Esophagus muscularis mucosa (tissue), 4 donors: ENCODE measurements at regions not wholly inside any gene's neighbourhood (a gene's known extent, or its start where the extent isn't known, plus 50 kb on each side); places are given as distances from the start of the nearest gene placed in this dataset.

Experiments used
- DNase-seq: peaks from one replicate; pipeline ENCODE4 v3.0.0-alpha.2; 2017; ENCODE audit errors: extremely low spot score
- H3K27ac ChIP-seq, 4 donors: fragments of 200-600 bp; sonication (generic); replicated peaks in 1 of 4; 1 replicate in 3 of 4; 2 replicates in 1 of 4; pipeline ENCODE4 v1.5.1; 2016 to 2019; ENCODE audit warnings: mild to moderate bottlenecking in 1 of 4
- H3K27me3 ChIP-seq, 4 donors: fragments of 200-600 bp; sonication (generic); one replicate each; pipeline versions ENCODE4 v1.5.1 to v1.6.0; 2016 to 2019
- H3K36me3 ChIP-seq, 4 donors: fragments of 200-600 bp; sonication (generic); one replicate each; pipeline ENCODE4 v1.5.1; 2016 to 2019
- H3K4me1 ChIP-seq, 4 donors: fragments of 200-600 bp; sonication (generic); one replicate each; pipeline ENCODE4 v1.5.1; 2016 to 2019
- H3K4me3 ChIP-seq, 4 donors: fragments of 200-600 bp; sonication (generic); 1 replicate in 2 of 4; 2 replicates in 2 of 4; pipeline ENCODE4 v1.5.1; 2016 to 2019; ENCODE audit warnings: mild to moderate bottlenecking in 4 of 4, moderate library complexity in 1 of 4
- H3K9me3 ChIP-seq, 4 donors: fragments of 200-600 bp; sonication (generic); 1 replicate in 3 of 4; 2 replicates in 1 of 4; pipeline ENCODE4 v1.5.1; 2016 to 2019
- CTCF ChIP-seq, 3 experiments: fragments of 200-600 bp in 2 of 3; fragments of 450-650 bp in 1 of 3; sonication (generic) in 2 of 3; IDR thresholded peaks; one replicate each; pipeline ENCODE4 v1.5.1; 2017 to 2019; ENCODE audit warnings: antibody characterized with exemption in 3 of 3, mild to moderate bottlenecking in 2 of 3, moderate library complexity in 1 of 3
- EP300 ChIP-seq: sonication (generic); formaldehyde crosslinking; IDR thresholded peaks from one replicate; pipeline ENCODE4 v1.6.1; 2017; ENCODE audit warnings: antibody characterized with exemption
- POLR2A ChIP-seq: fragments of 450-650 bp; IDR thresholded peaks from one replicate; pipeline ENCODE4 v1.6.1; 2017; ENCODE audit warnings: antibody characterized with exemption, moderate library complexity, mild to moderate bottlenecking, low read depth
- POLR2AphosphoS5 ChIP-seq, 2 donors: sonication (generic); formaldehyde crosslinking; IDR thresholded peaks; one replicate each; pipeline ENCODE4 v1.6.1; 2017; ENCODE audit warnings: antibody characterized with exemption in 2 of 2
- WGBS: methylation state at CpG from one replicate; pipeline ENCODE4 v1.1.5; 2018; 5-methylcytosine and 5-hydroxymethylcytosine counted together
- intact Hi-C: fragments of 100-400 bp; cut with DNase I; formaldehyde crosslinking; loops from one replicate; pipeline ENCODE4 v1.15.1; 2023

DNA sequence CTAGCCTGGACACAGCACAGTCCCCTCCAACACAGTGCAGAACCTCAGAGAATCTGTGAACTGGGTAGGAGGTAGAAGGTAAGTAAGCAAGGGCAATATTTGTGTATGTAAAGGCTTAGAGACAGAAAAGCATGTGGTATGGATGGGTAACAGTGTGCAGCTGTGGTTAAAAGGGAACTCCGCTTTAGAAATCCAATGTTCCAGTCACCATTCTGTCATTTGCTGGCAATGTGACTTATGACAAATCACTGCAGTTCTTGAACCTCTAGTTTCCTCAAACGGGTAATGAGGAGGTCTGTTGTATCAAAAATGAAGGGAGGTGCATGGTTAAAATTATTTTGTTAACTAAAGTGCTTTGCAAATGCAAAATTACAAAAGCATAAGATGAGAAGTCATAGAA lies 125.5 kb upstream of the IFNE start:
- intact Hi-C loops: no loop called here
- Histone ChIP-seq H3K4me1 (no peaks in the 10 kb centered on the region), H3K27ac (no peak overlapping the region), H3K9me3 (no peaks in the 10 kb centered on the region), H3K36me3 (no peaks in the 10 kb centered on the region), H3K4me3 (no peak overlapping the region), H3K27me3 (no peaks in the 10 kb centered on the region)
- DNase-seq: no peak
- TF ChIP-seq POLR2AphosphoS5 (IDR thresholded peaks at IDR 0.05) (no peak), CTCF (IDR thresholded peaks at IDR 0.05) (no peak), POLR2A (no peak), EP300 (no peak)
- 63% methylated on average over 2 of the region's 2 CpGs for WGBS

- H3K27ac ChIP-seq: no peak overlapping the region
- H3K27me3 ChIP-seq: no peaks in the 10 kb centered on the region
- H3K36me3 ChIP-seq: no peaks in the 10 kb centered on the region
- 78% methylated on average over 5 of the region's 5 CpGs for WGBS
- H3K9me3 ChIP-seq: no peaks in the 10 kb centered on the region
- no peak for DNase-seq
- intact Hi-C loops: no loop called here
- TF ChIP-seq POLR2A (no peak), POLR2AphosphoS5 (IDR thresholded peaks at IDR 0.05) (no peak), CTCF (IDR thresholded peaks at IDR 0.05) (no peak), EP300 (no peak)
- no peaks in the 10 kb centered on the region for H3K4me1 ChIP-seq
- H3K4me3 ChIP-seq: no peak overlapping the region
These were observed 126.1 kb upstream of the IFNE start for GRCh38 chr9:21608200-21608599.

DNA sequence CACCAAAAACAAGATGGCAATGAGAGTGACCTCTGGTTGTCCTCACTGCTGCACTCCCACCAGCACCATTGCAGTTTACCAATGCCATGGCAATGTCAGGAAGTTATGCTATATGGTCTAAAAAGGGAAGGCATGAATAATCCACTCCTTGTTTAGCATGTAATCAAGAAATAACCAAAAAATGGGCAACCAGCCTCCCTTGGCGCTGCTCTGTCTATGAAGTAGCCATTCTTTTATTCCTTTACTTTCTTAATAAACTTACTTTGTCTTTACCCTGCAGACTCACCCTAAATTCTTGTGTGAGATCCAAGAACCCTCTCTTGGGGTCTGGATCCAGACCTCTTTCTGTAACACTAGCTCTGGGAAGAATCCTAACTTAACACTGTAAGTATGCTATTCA lies 127.4 kb upstream of the IFNE start:
- no peak overlapping the region for H3K27ac ChIP-seq
- no peaks in the 10 kb centered on the region for H3K27me3 ChIP-seq
- no peaks in the 10 kb centered on the region for H3K4me1 ChIP-seq
- intact Hi-C loops: no loop called here
- no peaks in the 10 kb centered on the region for H3K36me3 ChIP-seq
- 83% methylated on average over 1 of the region's 1 CpG for WGBS
- H3K9me3 ChIP-seq: no peaks in the 10 kb centered on the region
- TF ChIP-seq POLR2AphosphoS5 (IDR thresholded peaks at IDR 0.05): no peak
- no peak for TF ChIP-seq EP300
- TF ChIP-seq CTCF (IDR thresholded peaks at IDR 0.05): no peak
- no peak for TF ChIP-seq POLR2A
- no peak for DNase-seq
- no peak overlapping the region for H3K4me3 ChIP-seq

DNA sequence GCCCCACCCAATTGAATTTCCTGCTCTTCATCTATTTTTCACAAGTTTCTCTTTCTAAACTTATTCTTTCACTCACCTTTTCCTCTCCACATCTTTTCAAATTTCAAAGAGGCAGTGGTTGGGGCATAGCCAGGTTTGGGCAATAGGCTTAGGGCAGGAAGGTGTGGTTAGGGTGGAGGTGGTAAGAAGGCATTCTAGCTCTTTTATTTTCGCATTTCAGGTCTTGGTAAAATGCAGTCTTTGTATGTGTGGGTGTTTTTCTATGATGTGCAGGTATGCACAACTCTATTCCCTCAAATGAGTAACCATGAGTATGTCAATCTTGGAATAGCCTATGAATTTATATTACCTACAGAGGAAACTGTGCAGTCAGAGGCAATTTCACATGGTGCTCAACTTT lies 129.8 kb upstream of the IFNE start:
- no peaks in the 10 kb centered on the region for H3K9me3 ChIP-seq
- intact Hi-C loops: no loop called here
- H3K4me3 ChIP-seq: no peak overlapping the region
- WGBS: 67% methylated on average over 1 of the region's 1 CpG
- TF ChIP-seq POLR2AphosphoS5 (IDR thresholded peaks at IDR 0.05): no peak
- TF ChIP-seq EP300: no peak
- no peak for TF ChIP-seq POLR2A
- TF ChIP-seq CTCF (IDR thresholded peaks at IDR 0.05): no peak
- H3K4me1 ChIP-seq: no peaks in the 10 kb centered on the region
- H3K27ac ChIP-seq: no peak overlapping the region
- no peak for DNase-seq
- H3K27me3 ChIP-seq: no peaks in the 10 kb centered on the region
- H3K36me3 ChIP-seq: no peaks in the 10 kb centered on the region

- Histone ChIP-seq H3K9me3 (no peaks in the 10 kb centered on the region), H3K4me3 (no peak overlapping the region), H3K4me1 (no peaks in the 10 kb centered on the region), H3K27ac (no peak overlapping the region), H3K36me3 (no peaks in the 10 kb centered on the region), H3K27me3 (no peaks in the 10 kb centered on the region)
- whole genome bisulfite sequencing: 32% methylated on average over 1 of the region's 1 CpG
- no peak for DNase-seq
- intact Hi-C loops: no loop called here
- TF ChIP-seq POLR2A (no peak), EP300 (no peak), CTCF (IDR thresholded peaks at IDR 0.05) (no peak), POLR2AphosphoS5 (IDR thresholded peaks at IDR 0.05) (no peak)
These were observed 132.9 kb upstream of the IFNE start for GRCh38 chr9:21615018-21615417.
